ENCODE measurements at regions not wholly inside any gene's neighbourhood (a gene's known extent, or its start where the extent isn't known, plus 50 kb on each side); places are given as distances from the start of the nearest gene placed in this dataset.

GRCh38 chr2:65666156-65666725 lies 233.8 kb upstream of the SPRED2 start:
- WGBS (ENCODE audit: insufficient coverage): 85% methylated on average over 5 of the region's 6 CpGs
- no peaks in the 10 kb centered on the region for H3K4me1 ChIP-seq (ENCODE audit: control insufficient read depth, insufficient read depth, low read length)
- DNase-seq (ENCODE audit: low read depth in 4 of 6, low spot score in 6 of 6): no peak

GRCh38 chr2:65664931-65665330 lies 232.5 kb upstream of the SPRED2 start:
- WGBS (ENCODE audit: insufficient coverage): no CpG with 5 or more reads among the region's 2 CpGs
- no peak for DNase-seq (ENCODE audit: low read depth in 4 of 6, low spot score in 6 of 6)
- peaks cover 4% of the 10 kb centered on the region for H3K9me3 ChIP-seq (ENCODE audit: control insufficient read depth, insufficient read depth, low read length)
- no peaks in the 10 kb centered on the region for H3K27me3 ChIP-seq (ENCODE audit: control insufficient read depth, insufficient read depth, low read length)
- no peak overlapping the region for H3K4me3 ChIP-seq (ENCODE audit: low read depth, low read length)
- no peak overlapping the region for H3K27ac ChIP-seq (ENCODE audit: low read depth, low read length)
- no peaks in the 10 kb centered on the region for H3K4me1 ChIP-seq (ENCODE audit: control insufficient read depth, insufficient read depth, low read length)
- no peaks in the 10 kb centered on the region for H3K36me3 ChIP-seq (ENCODE audit: control insufficient read depth, insufficient read depth, low read length)

More at GRCh38 chr2:65666156-65666725, 233.8 kb upstream of the SPRED2 start:
- H3K4me3 ChIP-seq (ENCODE audit: low read depth, low read length): no peak overlapping the region
- no peaks in the 10 kb centered on the region for H3K36me3 ChIP-seq (ENCODE audit: control insufficient read depth, insufficient read depth, low read length)
- H3K27me3 ChIP-seq (ENCODE audit: control insufficient read depth, insufficient read depth, low read length): no peaks in the 10 kb centered on the region
- peaks cover 4% of the 10 kb centered on the region for H3K9me3 ChIP-seq (ENCODE audit: control insufficient read depth, insufficient read depth, low read length)
- no peak overlapping the region for H3K27ac ChIP-seq (ENCODE audit: low read depth, low read length)

- Histone ChIP-seq H3K36me3 (ENCODE audit: control insufficient read depth, insufficient read depth, low read length) (no peaks in the 10 kb centered on the region), H3K9me3 (ENCODE audit: control insufficient read depth, insufficient read depth, low read length) (peaks cover 2% of the 10 kb centered on the region), H3K4me1 (ENCODE audit: control insufficient read depth, insufficient read depth, low read length) (no peaks in the 10 kb centered on the region), H3K27me3 (ENCODE audit: control insufficient read depth, insufficient read depth, low read length) (no peaks in the 10 kb centered on the region), H3K27ac (ENCODE audit: low read depth, low read length) (no peak overlapping the region), H3K4me3 (ENCODE audit: low read depth, low read length) (no peak overlapping the region)
- 100% methylated on average over 5 of the region's 6 CpGs for WGBS (ENCODE audit: insufficient coverage)
- DNase-seq (ENCODE audit: low read depth in 4 of 6, low spot score in 6 of 6): no peak
Observed at GRCh38 chr2:65663831-65664407, 231.5 kb upstream of the SPRED2 start.

- Histone ChIP-seq H3K36me3 (ENCODE audit: control insufficient read depth, insufficient read depth, low read length) (no peaks in the 10 kb centered on the region), H3K4me3 (ENCODE audit: low read depth, low read length) (no peak overlapping the region), H3K27me3 (ENCODE audit: control insufficient read depth, insufficient read depth, low read length) (no peaks in the 10 kb centered on the region), H3K9me3 (ENCODE audit: control insufficient read depth, insufficient read depth, low read length) (no peaks in the 10 kb centered on the region), H3K27ac (ENCODE audit: low read depth, low read length) (no peak overlapping the region), H3K4me1 (ENCODE audit: control insufficient read depth, insufficient read depth, low read length) (no peaks in the 10 kb centered on the region)
- DNase-seq (ENCODE audit: low read depth in 4 of 6, low spot score in 6 of 6): peak in 3 of 6 donors; percentile 15 to 68 (median 46)
- WGBS (ENCODE audit: insufficient coverage): 65% methylated on average over 9 of the region's 17 CpGs
Observed at GRCh38 chr2:65662654-65663432, 230.4 kb upstream of the SPRED2 start.

GRCh38 chr2:65661980-65662653 lies 229.7 kb upstream of the SPRED2 start:
- Histone ChIP-seq H3K27me3 (ENCODE audit: control insufficient read depth, insufficient read depth, low read length) (no peaks in the 10 kb centered on the region), H3K27ac (ENCODE audit: low read depth, low read length) (no peak overlapping the region), H3K4me3 (ENCODE audit: low read depth, low read length) (no peak overlapping the region), H3K36me3 (ENCODE audit: control insufficient read depth, insufficient read depth, low read length) (no peaks in the 10 kb centered on the region), H3K9me3 (ENCODE audit: control insufficient read depth, insufficient read depth, low read length) (no peaks in the 10 kb centered on the region), H3K4me1 (ENCODE audit: control insufficient read depth, insufficient read depth, low read length) (no peaks in the 10 kb centered on the region)
- DNase-seq (ENCODE audit: low read depth in 4 of 6, low spot score in 6 of 6): peak in 2 of 6 donors; percentile 40 to 63
- WGBS (ENCODE audit: insufficient coverage): 60% methylated on average over 1 of the region's 8 CpGs

GRCh38 chr2:65660340-65660739 lies 227.9 kb upstream of the SPRED2 start:
- peak in 1 of 6 donors; percentile 22 for DNase-seq (ENCODE audit: low read depth in 4 of 6, low spot score in 6 of 6)
- 20% methylated on average over 1 of the region's 6 CpGs for WGBS (ENCODE audit: insufficient coverage)
- no peaks in the 10 kb centered on the region for H3K27me3 ChIP-seq (ENCODE audit: control insufficient read depth, insufficient read depth, low read length)
- no peak overlapping the region for H3K27ac ChIP-seq (ENCODE audit: low read depth, low read length)
- no peaks in the 10 kb centered on the region for H3K4me1 ChIP-seq (ENCODE audit: control insufficient read depth, insufficient read depth, low read length)
- no peaks in the 10 kb centered on the region for H3K9me3 ChIP-seq (ENCODE audit: control insufficient read depth, insufficient read depth, low read length)
- H3K4me3 ChIP-seq (ENCODE audit: low read depth, low read length): no peak overlapping the region
- H3K36me3 ChIP-seq (ENCODE audit: control insufficient read depth, insufficient read depth, low read length): no peaks in the 10 kb centered on the region

GRCh38 chr2:65658881-65659280 lies 226.5 kb upstream of the SPRED2 start:
- Histone ChIP-seq H3K4me1 (ENCODE audit: control insufficient read depth, insufficient read depth, low read length) (no peaks in the 10 kb centered on the region), H3K9me3 (ENCODE audit: control insufficient read depth, insufficient read depth, low read length) (no peaks in the 10 kb centered on the region), H3K27ac (ENCODE audit: low read depth, low read length) (no peak overlapping the region), H3K36me3 (ENCODE audit: control insufficient read depth, insufficient read depth, low read length) (no peaks in the 10 kb centered on the region), H3K27me3 (ENCODE audit: control insufficient read depth, insufficient read depth, low read length) (no peaks in the 10 kb centered on the region), H3K4me3 (ENCODE audit: low read depth, low read length) (no peak overlapping the region)
- WGBS (ENCODE audit: insufficient coverage): 92% methylated on average over 1 of the region's 2 CpGs
- no peak for DNase-seq (ENCODE audit: low read depth in 4 of 6, low spot score in 6 of 6)

- no peak overlapping the region for H3K4me3 ChIP-seq (ENCODE audit: low read depth, low read length)
- no peak for DNase-seq (ENCODE audit: low read depth in 4 of 6, low spot score in 6 of 6)
- no peaks in the 10 kb centered on the region for H3K4me1 ChIP-seq (ENCODE audit: control insufficient read depth, insufficient read depth, low read length)
- no peaks in the 10 kb centered on the region for H3K9me3 ChIP-seq (ENCODE audit: control insufficient read depth, insufficient read depth, low read length)
- H3K27me3 ChIP-seq (ENCODE audit: control insufficient read depth, insufficient read depth, low read length): no peaks in the 10 kb centered on the region
- H3K27ac ChIP-seq (ENCODE audit: low read depth, low read length): no peak overlapping the region
- no peaks in the 10 kb centered on the region for H3K36me3 ChIP-seq (ENCODE audit: control insufficient read depth, insufficient read depth, low read length)
- 66% methylated on average over 3 of the region's 3 CpGs for WGBS (ENCODE audit: insufficient coverage)
Observed at GRCh38 chr2:65658266-65658665, 225.9 kb upstream of the SPRED2 start.

- Histone ChIP-seq H3K27me3 (ENCODE audit: control insufficient read depth, insufficient read depth, low read length) (no peaks in the 10 kb centered on the region), H3K4me3 (ENCODE audit: low read depth, low read length) (no peak overlapping the region), H3K36me3 (ENCODE audit: control insufficient read depth, insufficient read depth, low read length) (no peaks in the 10 kb centered on the region), H3K27ac (ENCODE audit: low read depth, low read length) (no peak overlapping the region), H3K9me3 (ENCODE audit: control insufficient read depth, insufficient read depth, low read length) (no peaks in the 10 kb centered on the region), H3K4me1 (ENCODE audit: control insufficient read depth, insufficient read depth, low read length) (no peaks in the 10 kb centered on the region)
- no peak for DNase-seq (ENCODE audit: low read depth in 4 of 6, low spot score in 6 of 6)
- 71% methylated on average over 1 of the region's 4 CpGs for WGBS (ENCODE audit: insufficient coverage)
Observed at GRCh38 chr2:65656160-65656718, 223.8 kb upstream of the SPRED2 start.
